Parathyroid adenoma (tissue), 2 donors: ENCODE measurements at regions not wholly inside any gene's neighbourhood (a gene's known extent, or its start where the extent isn't known, plus 50 kb on each side); places are given as distances from the start of the nearest gene placed in this dataset.

Experiments used
- H2AFZ ChIP-seq: fragments of 300-600 bp; sonication (generic); one replicate; pipeline ENCODE4 v1.7.0; 2017; ENCODE audit warnings: antibody characterized with exemption, mild to moderate bottlenecking
- H3K27ac ChIP-seq: fragments of 300-600 bp; sonication (generic); one replicate; pipeline ENCODE4 v1.7.0; 2017
- H3K27me3 ChIP-seq: fragments of 300-600 bp; sonication (generic); one replicate; pipeline ENCODE4 v1.7.0; 2017; ENCODE audit warnings: low read length; ENCODE audit not compliant: control insufficient read depth, insufficient read depth
- H3K36me3 ChIP-seq: fragments of 300-600 bp; sonication (generic); one replicate; pipeline ENCODE4 v1.7.0; 2017; ENCODE audit warnings: low read length; ENCODE audit not compliant: control insufficient read depth, insufficient read depth
- H3K4me1 ChIP-seq: fragments of 300-600 bp; sonication (generic); one replicate; pipeline ENCODE4 v1.7.0; 2017; ENCODE audit warnings: control low read depth
- H3K4me2 ChIP-seq: fragments of 300-600 bp; sonication (generic); one replicate; pipeline ENCODE4 v1.7.0; 2017; ENCODE audit warnings: low read length
- H3K4me3 ChIP-seq: fragments of 300-600 bp; sonication (generic); one replicate; pipeline ENCODE4 v1.7.0; 2017; ENCODE audit warnings: low read depth, low read length
- H3K79me2 ChIP-seq: fragments of 300-600 bp; sonication (generic); one replicate; pipeline ENCODE4 v1.7.0; 2017; ENCODE audit warnings: control low read depth
- H3K9ac ChIP-seq: fragments of 300-600 bp; sonication (generic); one replicate; pipeline ENCODE4 v1.7.0; 2017; ENCODE audit warnings: mild to moderate bottlenecking
- H3K9me3 ChIP-seq: fragments of 300-600 bp; sonication (generic); one replicate; pipeline ENCODE4 v1.7.0; 2017; ENCODE audit warnings: low read length; ENCODE audit not compliant: control insufficient read depth
- CTCF ChIP-seq: fragments of 300-600 bp; sonication (generic); IDR thresholded peaks from one replicate; pipeline ENCODE4 v1.7.0; 2017; ENCODE audit warnings: antibody characterized with exemption, mild to moderate bottlenecking
- donor health status: primary hyperparathyroidism.

- TF ChIP-seq CTCF = no peak
- H3K4me1 ChIP-seq = no peaks in the 10 kb centered on the region
- H3K27ac ChIP-seq = no peak overlapping the region
- H3K9ac ChIP-seq = no peak overlapping the region
- no peak overlapping the region for H3K4me2 ChIP-seq
- H3K36me3 ChIP-seq = no peaks in the 10 kb centered on the region
- H3K27me3 ChIP-seq = no peaks in the 10 kb centered on the region
- no peak overlapping the region for H3K4me3 ChIP-seq
- no peaks in the 10 kb centered on the region for H3K79me2 ChIP-seq
- H2AFZ ChIP-seq = no peak overlapping the region
- no peaks in the 10 kb centered on the region for H3K9me3 ChIP-seq
Measured at GRCh38 chr17:77594416-77595209, 363.9 kb upstream of the TNRC6C start.

- no peak overlapping the region for H2AFZ ChIP-seq
- no peak overlapping the region for H3K27ac ChIP-seq
- TF ChIP-seq CTCF = no peak
- H3K27me3 ChIP-seq = no peaks in the 10 kb centered on the region
- no peaks in the 10 kb centered on the region for H3K4me1 ChIP-seq
- H3K79me2 ChIP-seq = no peaks in the 10 kb centered on the region
- no peak overlapping the region for H3K4me3 ChIP-seq
- H3K9me3 ChIP-seq = no peaks in the 10 kb centered on the region
- H3K9ac ChIP-seq = no peak overlapping the region
- no peak overlapping the region for H3K4me2 ChIP-seq
- H3K36me3 ChIP-seq = no peaks in the 10 kb centered on the region
Measured at GRCh38 chr17:77596491-77597417, 361.7 kb upstream of the TNRC6C start.

- Histone ChIP-seq H3K9ac (no peak overlapping the region), H3K36me3 (no peaks in the 10 kb centered on the region), H2AFZ (no peak overlapping the region), H3K4me2 (no peak overlapping the region), H3K27me3 (no peaks in the 10 kb centered on the region), H3K4me3 (no peak overlapping the region), H3K27ac (no peak overlapping the region), H3K79me2 (no peaks in the 10 kb centered on the region), H3K4me1 (no peaks in the 10 kb centered on the region), H3K9me3 (no peaks in the 10 kb centered on the region)
- TF ChIP-seq CTCF = no peak
Measured at GRCh38 chr17:77597418-77598240, 360.9 kb upstream of the TNRC6C start.

GRCh38 chr17:77598241-77598620 lies 360.3 kb upstream of the TNRC6C start:
- no peaks in the 10 kb centered on the region for H3K9me3 ChIP-seq
- H3K4me1 ChIP-seq = no peaks in the 10 kb centered on the region
- H3K36me3 ChIP-seq = no peaks in the 10 kb centered on the region
- no peak overlapping the region for H3K27ac ChIP-seq
- no peak overlapping the region for H2AFZ ChIP-seq
- H3K9ac ChIP-seq = no peak overlapping the region
- no peak overlapping the region for H3K4me2 ChIP-seq
- no peak for TF ChIP-seq CTCF
- H3K4me3 ChIP-seq = no peak overlapping the region
- no peaks in the 10 kb centered on the region for H3K27me3 ChIP-seq
- H3K79me2 ChIP-seq = no peaks in the 10 kb centered on the region
